GM21360 (cell line): ENCODE measurements at regions not wholly inside any gene's neighbourhood (a gene's known extent, or its start where the extent isn't known, plus 50 kb on each side); places are given as distances from the start of the nearest gene placed in this dataset.
A peak's percentile ranks its signal among the peaks of the same experiment; 100 is the strongest.

ENCODE experiments used
- ATAC-seq: cut with Tn5 transposase; IDR thresholded peaks from one replicate; pipeline ENCODE4 v1.9.1; 2021; ENCODE audit warnings: mild to moderate bottlenecking, moderate library complexity; ENCODE audit not compliant: unreplicated experiment

GRCh38 chr9:73219985-73220626, 68.4 kb downstream of the ANXA1 start:
- ATAC-seq: peak; percentile 74

- no peak for ATAC-seq
Measured at GRCh38 chr9:73223594-73223993, 71.9 kb downstream of the ANXA1 start.

DNA sequence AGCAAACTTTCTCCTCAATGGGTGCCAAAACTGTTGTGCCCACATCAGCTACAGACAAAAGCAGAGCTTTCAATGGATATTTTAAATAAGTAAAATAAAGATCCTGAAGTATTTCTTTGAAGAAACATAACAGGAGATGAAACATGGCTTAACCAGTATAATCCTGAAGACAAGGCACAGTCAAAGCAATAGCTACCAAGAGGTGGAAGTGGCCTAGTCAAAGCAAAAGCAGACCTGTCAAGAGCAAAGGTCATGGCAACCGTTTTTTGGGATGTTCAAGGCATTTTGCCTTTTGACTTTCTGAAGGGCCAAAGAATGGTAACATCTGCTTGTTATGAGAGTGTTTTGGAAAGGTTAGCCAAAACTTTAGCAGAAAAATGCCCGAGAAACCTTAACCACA, 77.9 kb downstream of the ANXA1 start:
- no peak for ATAC-seq

GRCh38 chr9:73230251-73230650, 78.6 kb downstream of the ANXA1 start:
- no peak for ATAC-seq

DNA sequence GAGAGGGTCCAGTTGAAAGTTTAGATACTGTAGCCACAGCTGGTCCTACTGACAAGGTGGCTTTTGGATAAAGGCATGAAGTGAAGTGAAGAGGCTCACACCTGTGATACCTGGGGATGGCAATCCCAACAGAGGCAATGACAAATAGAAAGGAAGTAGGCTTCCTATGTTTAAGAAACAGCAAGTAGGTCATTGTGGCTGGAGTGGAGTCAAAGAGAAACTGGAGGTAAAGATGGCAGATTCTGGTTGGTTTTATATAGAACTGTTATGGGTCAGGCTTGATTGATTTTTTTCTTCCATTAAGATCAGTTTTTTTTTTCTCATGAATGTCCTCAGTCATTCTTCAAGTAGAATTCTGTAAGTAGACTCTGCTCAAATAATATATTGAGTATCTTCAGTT, 79.5 kb downstream of the ANXA1 start:
- ATAC-seq: no peak

GRCh38 chr9:73233359-73234007, 81.8 kb downstream of the ANXA1 start:
- no peak for ATAC-seq

- ATAC-seq: no peak
Measured at GRCh38 chr9:73234008-73234360, 82.3 kb downstream of the ANXA1 start.

GRCh38 chr9:73237140-73237539, 85.5 kb downstream of the ANXA1 start:
- ATAC-seq: no peak

GRCh38 chr9:73239570-73240265, 88.1 kb downstream of the ANXA1 start:
- no peak for ATAC-seq

DNA sequence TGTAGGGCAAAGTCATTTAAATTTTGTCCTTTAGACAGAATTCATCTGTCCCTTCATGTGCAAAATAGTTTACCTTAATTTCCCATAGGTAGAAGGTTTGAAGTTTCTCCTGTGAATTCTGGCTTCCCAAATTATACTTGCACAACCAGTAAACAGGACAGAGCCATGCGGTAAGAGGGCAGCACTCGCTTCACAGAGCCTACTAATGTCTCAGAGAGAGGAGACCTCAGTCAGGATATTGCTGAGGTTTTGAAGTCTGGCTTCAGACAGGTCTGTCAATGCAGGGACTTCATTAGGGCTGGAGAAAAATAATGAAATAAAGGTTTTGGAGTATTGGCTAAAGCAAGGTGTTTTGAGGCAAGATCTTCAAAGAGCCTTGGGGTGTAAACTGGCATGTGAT, 91.4 kb downstream of the ANXA1 start:
- ATAC-seq: no peak

DNA sequence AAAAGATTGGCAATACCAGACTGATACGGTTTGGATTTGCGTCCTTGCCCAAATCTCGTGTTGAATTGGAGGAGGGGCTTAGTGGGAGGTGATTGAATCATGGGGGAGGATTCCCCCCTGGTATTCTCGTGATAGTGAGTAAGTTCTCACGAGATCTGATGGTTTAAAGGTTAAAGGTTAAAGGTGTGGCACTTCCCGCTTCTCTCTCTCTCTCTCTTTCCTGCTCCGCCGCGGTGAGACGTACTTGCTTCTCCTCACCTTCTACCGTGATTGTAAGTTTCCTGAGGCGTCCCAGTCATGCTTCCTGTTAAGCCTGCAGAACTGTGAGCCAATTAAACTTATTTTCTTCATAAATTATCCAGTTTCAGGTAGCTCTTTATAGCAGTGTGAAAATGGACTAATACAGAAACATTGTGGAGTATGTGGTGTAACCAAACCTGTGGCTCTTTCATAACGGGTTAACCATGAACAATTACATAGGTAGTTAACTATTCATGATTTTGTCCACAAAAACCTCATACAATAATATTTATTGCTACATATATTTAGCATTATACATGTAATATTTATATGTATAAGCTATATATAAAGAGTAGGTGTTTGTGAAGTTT, 107.5 kb downstream of the ANXA1 start:
- no peak for ATAC-seq

DNA sequence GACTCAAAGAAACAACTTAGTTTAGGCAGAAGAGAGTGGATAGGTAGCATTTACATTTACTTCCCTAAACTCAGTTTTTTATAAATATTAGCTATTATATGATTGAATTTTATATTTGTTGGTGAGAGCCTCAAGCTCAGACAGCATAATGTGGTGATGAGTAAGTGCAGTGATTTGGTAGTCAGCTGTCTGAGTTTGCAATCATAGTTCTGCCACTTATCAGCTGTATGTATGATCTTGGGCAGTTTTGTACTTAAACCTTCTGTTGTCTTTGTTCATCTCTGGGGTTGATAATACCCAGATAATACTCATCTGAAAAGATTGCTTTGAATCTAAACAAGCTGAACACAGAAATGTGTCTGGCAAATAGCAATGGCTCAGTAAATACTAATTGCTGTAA, 108.8 kb downstream of the ANXA1 start:
- ATAC-seq: no peak

- no peak for ATAC-seq
Measured at GRCh38 chr9:73264631-73265030, 113.0 kb downstream of the ANXA1 start.

GRCh38 chr9:73265876-73266275, 114.2 kb downstream of the ANXA1 start:
- no peak for ATAC-seq

DNA sequence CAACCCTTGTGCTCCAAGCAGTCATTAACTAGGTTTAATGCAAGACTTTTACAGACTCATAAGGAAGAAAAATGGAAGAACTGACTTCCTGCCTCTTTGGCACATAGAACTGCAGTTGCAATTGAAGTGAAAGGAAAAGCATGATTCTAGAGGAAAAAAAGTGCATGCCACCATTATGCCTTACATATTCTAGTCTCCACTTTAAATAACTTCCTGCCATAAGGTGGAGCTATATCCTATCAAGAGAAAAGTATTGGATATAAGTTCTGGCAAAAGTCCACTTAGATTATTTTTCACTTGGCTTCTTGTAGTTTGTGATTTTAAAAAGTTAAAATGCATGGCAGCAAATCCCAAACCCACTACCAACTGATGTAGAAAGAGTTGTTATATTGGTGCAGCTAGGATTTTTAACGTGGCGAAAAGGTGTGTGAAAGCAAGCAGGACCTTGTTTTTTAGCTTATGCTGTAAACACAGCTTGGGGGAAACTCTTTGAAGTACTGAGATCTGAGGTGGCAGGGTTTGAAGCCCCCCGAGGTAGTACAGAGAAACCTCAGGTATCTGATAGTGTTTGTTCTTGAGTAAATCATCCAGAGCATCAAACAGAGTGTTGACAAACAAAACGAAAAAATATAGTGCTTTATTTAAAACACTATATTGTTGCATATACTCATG, 117.9 kb downstream of the ANXA1 start:
- ATAC-seq: no peak

DNA sequence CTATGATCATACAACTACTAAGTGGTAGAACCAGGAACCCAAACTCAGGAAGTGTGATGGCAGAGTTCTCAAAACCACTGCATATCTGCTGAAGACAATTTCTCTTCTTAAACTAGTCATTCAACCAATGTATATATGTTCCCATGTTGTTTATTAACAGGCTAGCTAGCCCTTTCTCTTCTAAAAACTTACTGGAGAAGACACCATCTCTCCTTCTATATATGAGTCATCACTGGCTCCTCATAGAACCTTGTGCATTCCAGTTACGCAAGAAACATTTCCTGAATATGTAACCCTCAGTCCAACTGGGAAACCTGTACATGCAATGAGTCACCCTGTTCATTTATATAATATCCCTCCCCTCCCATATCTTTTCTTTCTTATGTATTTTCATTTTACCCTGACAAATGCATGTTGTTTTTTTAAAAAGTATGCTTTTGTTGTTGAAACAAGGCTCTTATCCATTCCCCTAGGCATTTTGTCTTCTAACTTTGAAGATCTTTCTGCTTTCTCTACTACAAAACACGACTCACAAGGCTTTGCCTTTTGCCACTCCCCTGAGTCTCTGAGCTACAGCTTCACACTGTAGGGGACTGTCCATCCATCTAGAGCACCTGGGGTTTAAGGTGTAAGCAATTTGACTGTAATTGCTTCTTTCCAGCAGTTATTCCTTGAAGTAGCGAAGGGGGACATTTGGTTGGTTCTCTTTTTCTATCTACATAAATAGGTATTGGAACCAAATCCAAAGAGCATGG, 119.5 kb downstream of the ANXA1 start:
- no peak for ATAC-seq

DNA sequence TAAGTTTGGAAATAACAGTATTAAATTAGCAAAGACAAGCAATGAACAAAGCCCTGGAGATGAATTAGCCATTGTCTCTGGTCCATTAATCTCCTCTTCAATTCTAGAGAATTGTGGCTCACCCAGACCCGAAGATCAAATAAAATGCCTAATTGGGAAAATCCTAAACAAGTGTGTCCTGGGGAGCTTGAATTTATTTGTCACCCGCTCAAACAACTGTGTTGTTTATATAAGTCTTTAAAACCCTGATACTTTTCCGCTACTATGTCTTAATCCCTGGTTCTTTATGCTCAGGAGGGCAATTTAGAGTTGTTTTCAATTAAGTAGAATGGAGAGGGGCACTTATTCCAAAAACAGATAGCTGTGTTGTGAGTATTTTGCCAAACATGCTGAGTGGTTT, 128.4 kb downstream of the ANXA1 start:
- ATAC-seq: no peak

- ATAC-seq: no peak
Measured at GRCh38 chr9:73284377-73284776, 132.7 kb downstream of the ANXA1 start.

DNA sequence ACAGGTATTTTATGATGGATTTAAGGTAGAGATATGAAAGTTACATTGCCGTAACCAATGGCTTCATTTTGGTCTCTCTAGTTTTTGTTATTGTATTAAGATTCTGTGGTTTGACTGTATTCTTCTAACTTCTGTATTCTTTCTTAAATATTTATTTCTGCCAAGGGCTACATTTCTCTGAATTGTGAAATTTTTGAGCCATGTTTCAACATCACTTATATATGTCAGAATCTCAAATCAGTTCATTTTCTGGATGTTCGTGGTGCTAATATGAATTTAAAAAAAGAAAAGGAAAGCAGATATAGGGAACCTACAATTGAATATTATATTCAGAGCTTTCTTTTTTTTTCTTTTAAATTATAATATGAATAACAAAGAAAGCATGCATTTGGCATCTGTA, 142.7 kb downstream of the ANXA1 start:
- no peak for ATAC-seq

GRCh38 chr9:73325983-73326382, 174.3 kb downstream of the ANXA1 start:
- no peak for ATAC-seq

GRCh38 chr9:73327149-73327548, 175.5 kb downstream of the ANXA1 start:
- ATAC-seq: no peak
